GM23248 (cell line): ENCODE measurements at regions not wholly inside any gene's neighbourhood (a gene's known extent, or its start where the extent isn't known, plus 50 kb on each side); places are given as distances from the start of the nearest gene placed in this dataset.
"Not testable (repeated sequence)": the region's sequence is repeated elsewhere in the genome, so short reads cannot be mapped to it uniquely, and the experiment has no call there.

Experiments used
- EZH2 ChIP-seq: fragments of 200-600 bp; sonication (generic); IDR thresholded peaks from 2 replicates; pipeline ENCODE4 v1.6.1; 2018; ENCODE audit warnings: antibody characterized with exemption, mild to moderate bottlenecking; ENCODE audit not compliant: insufficient read depth, poor library complexity, severe bottlenecking
- EZH2phosphoT487 ChIP-seq: fragments of 200-600 bp; sonication (generic); IDR thresholded peaks from 2 replicates; pipeline ENCODE4 v1.6.1; 2018; ENCODE audit warnings: antibody characterized with exemption, moderate library complexity, mild to moderate bottlenecking, low read depth; ENCODE audit not compliant: insufficient read depth

GRCh38 chr5:84863936-84864335 is 479.3 kb upstream of the EDIL3 start:
- TF ChIP-seq EZH2, EZH2phosphoT487: not testable (repeated sequence)
